GM12874 (cell line): ENCODE measurements at regions not wholly inside any gene's neighbourhood (a gene's known extent, or its start where the extent isn't known, plus 50 kb on each side); places are given as distances from the start of the nearest gene placed in this dataset.

Source experiments
- TF ChIP-seq, protein P1 (sequence below): IDR thresholded peaks from 2 replicates; pipeline ENCODE4 v1.5.1; 2011; ENCODE audit warnings: low read depth, mild to moderate bottlenecking, control low read depth, low read length, moderate library complexity; ENCODE audit not compliant: insufficient read depth

DNA sequence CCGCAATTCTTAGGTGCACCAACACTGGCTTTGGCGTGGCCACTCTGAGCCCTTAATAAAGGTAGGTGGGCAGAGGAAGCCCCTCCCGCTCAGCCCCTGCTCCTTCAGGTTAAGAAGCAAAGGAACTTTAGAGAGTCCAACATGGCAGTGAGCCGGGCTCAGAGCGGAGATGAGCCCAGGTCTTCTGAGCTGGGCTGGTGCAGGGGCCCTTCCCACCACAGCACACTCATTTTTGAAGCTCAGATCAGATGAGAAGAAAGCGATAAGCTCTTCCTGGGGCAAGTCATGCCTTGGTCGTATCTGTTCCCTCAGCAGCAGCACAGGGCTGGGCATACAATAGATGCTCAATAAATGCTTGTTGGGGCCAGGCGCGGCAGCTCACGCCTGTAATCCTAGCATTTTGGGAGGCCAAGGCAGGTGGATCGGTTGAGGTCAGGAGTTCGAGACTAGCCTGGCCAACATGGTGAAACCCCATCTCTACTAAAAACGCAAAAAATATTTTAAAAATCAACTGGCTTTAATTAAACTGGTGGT is 51.1 kb upstream of the TARDBP start:
- TF ChIP-seq, protein P1, sequence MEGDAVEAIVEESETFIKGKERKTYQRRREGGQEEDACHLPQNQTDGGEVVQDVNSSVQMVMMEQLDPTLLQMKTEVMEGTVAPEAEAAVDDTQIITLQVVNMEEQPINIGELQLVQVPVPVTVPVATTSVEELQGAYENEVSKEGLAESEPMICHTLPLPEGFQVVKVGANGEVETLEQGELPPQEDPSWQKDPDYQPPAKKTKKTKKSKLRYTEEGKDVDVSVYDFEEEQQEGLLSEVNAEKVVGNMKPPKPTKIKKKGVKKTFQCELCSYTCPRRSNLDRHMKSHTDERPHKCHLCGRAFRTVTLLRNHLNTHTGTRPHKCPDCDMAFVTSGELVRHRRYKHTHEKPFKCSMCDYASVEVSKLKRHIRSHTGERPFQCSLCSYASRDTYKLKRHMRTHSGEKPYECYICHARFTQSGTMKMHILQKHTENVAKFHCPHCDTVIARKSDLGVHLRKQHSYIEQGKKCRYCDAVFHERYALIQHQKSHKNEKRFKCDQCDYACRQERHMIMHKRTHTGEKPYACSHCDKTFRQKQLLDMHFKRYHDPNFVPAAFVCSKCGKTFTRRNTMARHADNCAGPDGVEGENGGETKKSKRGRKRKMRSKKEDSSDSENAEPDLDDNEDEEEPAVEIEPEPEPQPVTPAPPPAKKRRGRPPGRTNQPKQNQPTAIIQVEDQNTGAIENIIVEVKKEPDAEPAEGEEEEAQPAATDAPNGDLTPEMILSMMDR: no peak

DNA sequence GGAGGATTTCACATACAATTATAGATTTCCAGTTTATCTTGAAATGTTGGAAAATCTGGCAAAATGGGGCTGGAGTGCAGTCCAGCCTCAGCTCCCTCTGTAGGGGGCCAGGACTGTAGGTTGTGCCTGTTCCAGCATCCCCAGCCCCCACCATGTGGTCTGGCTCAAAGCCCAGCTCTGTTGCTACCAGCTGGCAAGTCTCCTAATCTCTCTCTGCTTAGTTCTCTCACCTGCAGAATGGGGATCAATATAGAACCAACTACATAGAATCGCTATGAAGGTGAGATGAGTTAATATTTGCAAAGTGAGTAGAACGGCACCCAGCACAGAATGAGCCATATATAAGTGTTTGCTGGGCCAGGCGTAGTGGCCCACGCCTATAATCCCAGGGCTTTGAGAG is 50.0 kb upstream of the TARDBP start:
- TF ChIP-seq, protein P1: no peak
